ENCODE measurements at regions not wholly inside any gene's neighbourhood (a gene's known extent, or its start where the extent isn't known, plus 50 kb on each side); places are given as distances from the start of the nearest gene placed in this dataset.
"Not testable (repeated sequence)": the region's sequence is repeated elsewhere in the genome, so short reads cannot be mapped to it uniquely, and the experiment has no call there.

DNA sequence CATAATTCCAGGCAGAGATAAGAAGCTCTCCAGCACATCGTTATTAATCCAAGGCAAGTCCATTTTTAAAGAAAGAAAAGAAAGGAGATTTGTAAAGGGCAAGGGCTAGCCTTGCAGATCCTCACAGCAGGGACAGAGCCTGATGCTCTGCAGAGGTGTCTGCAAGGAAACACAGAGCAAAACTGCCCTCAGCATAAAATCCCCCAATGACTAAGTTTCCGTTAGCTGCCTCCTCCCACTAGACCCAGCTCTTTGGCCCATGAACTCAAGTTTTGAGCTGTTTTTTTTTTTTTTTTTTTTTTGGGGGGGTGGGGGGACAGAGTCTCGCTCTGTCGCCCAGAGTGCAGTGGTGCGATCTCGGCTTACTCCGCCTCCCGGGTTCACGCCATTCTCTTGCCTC, 300.7 kb downstream of the MTERF1 start:
- no peak for ATAC-seq
- intact Hi-C loops (cut with DNase I): no loop called here
- DNase-seq (ENCODE audit: low spot score): no peak

DNA sequence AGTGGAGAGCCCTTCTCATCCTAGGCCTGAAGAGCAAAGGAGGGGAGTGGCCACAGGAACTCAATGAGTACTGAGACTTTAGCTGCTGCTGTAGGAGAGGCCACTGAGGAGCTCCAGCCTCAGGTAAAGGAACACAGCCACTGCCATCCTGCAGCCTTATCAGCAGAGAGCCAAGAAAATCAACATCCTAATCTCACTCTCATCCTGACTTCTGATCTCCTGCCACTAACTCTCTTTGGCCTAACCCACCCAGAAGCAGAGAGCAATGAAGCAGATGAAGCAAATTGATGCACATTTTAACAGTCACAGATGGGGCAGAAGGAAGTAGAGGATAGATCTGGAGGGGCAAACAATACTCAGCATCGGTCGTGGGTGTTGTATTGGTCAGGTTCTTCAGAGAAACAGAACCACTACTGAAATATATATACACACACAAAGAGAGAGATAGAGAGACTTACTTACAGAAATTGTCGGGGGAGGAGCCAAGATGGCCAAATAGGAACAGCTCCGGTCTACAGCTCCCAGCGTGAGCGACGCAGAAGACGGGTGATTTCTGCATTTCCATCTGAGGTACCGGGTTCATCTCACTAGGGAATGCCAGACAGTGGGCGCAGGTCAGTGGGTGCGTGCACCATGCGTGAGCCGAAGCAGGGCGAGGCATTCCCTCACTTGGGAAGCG, 297.6 kb downstream of the MTERF1 start:
- intact Hi-C loops (cut with DNase I): no loop called here
- DNase-seq (ENCODE audit: low spot score): no peak
- no peak for ATAC-seq

DNA sequence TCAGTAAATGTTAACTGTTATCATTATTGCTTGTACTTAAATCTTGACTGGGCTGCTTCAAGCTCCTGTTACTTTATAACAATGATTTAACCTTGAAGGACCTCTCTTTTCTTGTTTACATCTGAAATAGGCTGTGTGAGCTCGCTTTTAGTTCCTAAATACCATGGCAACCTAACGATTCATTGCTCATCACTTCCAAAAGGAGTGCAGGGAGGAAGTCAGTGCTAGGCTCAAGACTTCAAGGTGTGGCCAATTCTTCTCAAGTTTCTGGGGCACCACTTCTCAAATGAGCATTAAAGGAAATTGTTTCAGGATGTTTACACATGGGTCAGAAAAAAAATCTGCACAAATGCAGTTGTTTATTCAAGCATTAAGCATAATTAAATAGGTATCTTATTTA, 284.2 kb downstream of the MTERF1 start:
- DNase-seq (ENCODE audit: low spot score) (no peak), ATAC-seq (no peak)
- intact Hi-C loops (cut with DNase I): no loop called here

DNA sequence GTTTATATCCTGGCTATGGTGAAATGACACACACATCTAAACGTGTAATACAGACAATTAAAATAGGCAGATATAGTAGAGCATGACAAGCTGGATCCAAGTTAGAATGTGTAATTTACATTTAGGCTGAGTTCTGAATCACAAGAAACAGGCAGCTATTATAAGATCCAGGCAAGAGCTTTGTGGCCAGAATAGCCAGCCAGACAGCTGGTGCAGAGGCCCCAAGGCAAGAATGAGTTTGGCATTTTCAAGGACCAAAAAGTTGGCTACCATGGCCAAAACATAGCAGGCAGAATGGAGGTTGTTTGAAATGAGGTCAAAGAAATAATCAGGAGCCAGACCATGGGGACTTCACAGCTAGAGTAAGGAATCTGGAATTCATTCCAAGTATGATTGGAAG, 281.7 kb downstream of the MTERF1 start:
- intact Hi-C loops (cut with DNase I): no loop called here
- ATAC-seq (no peak), DNase-seq (ENCODE audit: low spot score) (no peak)

DNA sequence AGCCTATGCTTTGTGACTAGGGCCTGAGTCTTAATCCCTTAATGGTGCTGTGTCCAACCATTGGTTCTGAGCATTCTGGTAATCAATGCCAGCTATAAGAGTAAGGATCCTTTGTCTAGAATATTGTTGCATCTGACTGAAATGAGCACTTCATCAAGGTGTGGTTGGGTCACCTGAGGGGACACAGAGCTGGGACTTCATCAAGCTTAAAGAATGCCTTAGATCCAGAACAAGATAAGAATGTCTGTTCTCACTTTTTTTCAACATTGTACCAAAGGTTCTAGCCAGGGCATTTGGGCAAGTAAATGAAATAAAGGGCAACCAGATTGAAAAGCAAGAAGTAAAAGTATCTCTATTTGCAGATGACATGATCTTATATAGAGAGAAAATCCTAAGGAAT, 280.4 kb downstream of the MTERF1 start:
- intact Hi-C loops (cut with DNase I): no loop called here
- ATAC-seq: no peak

DNA sequence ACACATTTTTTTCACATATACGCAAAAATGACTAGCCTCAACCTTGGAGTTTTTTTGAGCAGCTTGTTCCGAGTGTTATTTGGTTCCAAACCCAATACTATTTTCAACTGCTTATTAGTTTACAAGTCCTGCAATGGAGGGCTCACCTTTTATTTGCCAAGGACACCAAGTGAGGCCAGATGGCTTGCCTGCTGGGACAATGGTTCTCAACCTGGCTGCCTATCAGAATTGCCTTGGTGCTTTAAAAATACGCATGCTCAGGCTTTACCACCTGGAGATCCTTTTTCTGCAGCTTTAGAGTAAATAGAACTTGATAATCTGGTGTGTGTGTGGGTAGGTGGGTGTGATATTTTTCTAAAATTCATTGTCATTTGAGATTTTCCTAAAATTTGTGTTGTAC, 276.8 kb downstream of the MTERF1 start:
- ATAC-seq (no peak), DNase-seq (ENCODE audit: low spot score) (no peak)
- intact Hi-C loops (cut with DNase I): no loop called here

More for the DNA sequence above, 280.4 kb downstream of the MTERF1 start:
- no peak for DNase-seq (ENCODE audit: low spot score)

DNA sequence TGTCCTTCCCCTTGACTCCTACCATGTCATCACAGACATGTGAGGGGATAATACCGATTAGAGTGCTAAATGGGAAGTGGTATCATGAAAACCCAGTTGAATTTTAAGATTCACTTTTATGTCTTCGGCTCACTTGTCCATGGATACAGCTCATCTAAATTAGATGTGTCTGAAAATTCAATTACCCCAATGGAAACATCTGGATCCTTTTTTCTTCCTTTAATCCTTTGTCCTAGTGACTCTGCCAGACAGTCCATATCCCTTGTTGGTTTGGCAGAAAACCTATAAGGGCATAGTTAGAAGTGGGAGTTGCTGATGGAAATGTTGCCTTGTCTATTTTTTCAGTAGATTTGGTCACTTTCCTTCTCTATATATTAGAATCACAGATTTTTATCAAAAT, 271.9 kb downstream of the MTERF1 start:
- intact Hi-C loops (cut with DNase I): no loop called here
- DNase-seq (ENCODE audit: low spot score) (no peak), ATAC-seq (no peak)

DNA sequence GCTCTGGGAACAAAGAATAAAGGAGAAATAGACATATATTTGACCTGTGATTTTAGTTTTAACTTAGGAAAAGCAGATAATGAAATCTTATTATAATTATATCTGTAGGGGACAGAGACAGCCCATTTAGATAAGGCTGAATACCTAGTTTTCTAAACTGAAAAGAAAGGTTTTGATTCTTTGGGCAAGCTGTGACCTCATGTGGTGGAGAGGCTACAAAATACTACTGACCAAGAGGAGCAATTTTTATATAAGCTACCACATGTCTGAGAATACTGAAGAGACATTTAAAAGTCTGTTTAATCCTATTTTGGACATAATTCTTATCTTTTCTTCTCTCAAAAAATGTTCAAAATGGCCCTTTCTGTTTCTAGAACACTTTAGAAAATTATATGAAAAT, 271.0 kb downstream of the MTERF1 start:
- intact Hi-C loops (cut with DNase I): no loop called here

DNA sequence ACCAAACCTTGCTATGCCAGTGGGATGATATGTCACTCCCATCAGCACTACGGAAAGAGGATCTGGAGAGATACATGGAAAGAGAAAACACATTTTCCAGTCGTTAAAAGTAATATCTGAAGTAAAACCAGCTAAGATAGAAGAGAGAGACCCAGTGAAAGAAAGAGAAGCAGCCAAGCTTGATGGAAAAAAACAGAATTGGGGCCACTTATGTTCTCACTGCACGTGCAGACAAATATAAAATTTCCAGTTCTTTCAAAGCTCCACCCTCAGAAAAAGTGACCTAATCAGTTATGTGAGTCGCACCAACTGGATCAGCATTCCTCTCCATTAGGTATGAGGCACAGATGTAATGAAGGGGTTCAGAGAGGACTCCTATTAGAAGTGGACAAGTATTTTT, 266.1 kb downstream of the MTERF1 start:
- intact Hi-C loops (cut with DNase I): no loop called here
- no peak for DNase-seq (ENCODE audit: low spot score)
- ATAC-seq: no peak

More for the DNA sequence above, 271.0 kb downstream of the MTERF1 start:
- ATAC-seq: peak; percentile 74
- DNase-seq (ENCODE audit: low spot score): no peak

DNA sequence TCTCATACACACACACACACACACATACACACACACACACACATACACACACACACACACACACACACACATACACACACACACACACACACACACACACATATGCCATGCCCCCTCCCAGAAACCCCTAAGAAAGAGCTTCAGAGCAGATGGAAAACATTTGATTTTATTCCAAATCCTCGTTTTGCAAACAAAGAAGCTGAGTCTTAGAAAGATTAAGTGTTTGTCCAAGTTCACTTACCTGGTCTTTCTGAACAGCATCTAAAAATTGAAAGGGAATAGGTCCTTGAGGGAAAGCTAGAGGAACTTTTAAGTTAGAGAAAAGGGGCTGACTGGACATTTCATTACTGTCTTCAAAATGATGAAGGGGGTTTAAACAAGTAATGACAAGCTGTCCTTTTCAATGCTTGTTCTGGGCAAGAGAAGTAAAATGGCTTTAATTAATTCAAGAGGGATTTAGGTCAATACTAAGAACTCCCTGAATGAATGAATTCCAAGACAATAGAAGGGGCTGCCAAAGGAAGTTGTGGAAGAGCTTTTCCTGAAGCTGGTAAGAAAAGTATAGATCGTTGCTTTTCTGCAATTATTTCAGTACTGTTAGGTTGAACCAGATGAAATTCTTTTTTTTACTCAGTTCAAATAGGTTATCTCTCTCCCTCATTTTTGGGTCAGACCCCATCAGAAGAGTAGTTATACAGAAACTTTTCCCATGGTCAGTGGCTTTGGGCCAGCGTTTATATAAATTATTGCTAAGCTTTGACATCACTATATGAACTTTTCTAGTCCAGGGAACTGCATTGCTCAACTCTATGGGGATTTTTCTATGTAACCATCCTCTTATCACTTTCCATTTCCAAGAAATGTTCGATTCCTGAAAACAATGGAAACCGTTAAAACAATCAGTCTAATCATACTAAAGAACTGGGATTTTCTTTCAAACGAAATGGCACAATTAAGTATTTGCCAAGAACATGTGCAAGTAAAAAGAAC, 261.4 kb downstream of the MTERF1 start:
- ATAC-seq (no peak), DNase-seq (ENCODE audit: low spot score) (no peak)
- intact Hi-C loops (cut with DNase I): no loop called here

DNA sequence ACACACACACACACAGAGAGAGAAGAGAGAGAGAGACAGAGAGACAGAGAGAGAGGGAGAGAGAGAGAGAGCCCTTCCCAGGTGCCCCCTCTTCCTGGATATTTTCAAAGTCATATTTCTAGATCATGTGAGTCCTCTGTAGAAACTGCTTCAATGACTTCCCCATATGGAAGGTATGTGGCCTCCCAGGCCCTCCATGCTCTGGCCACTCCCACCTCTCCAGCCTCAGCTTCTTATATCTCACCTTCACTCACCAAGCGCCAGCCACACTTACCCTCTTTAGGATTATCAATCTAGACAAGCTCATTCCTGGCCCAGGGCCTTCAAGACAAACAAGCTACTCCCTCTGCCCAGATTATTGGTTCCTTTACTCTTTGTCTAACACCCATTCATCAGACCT, 259.7 kb downstream of the MTERF1 start:
- intact Hi-C loops (cut with DNase I): no loop called here
- DNase-seq (ENCODE audit: low spot score): no peak
- ATAC-seq: no peak

DNA sequence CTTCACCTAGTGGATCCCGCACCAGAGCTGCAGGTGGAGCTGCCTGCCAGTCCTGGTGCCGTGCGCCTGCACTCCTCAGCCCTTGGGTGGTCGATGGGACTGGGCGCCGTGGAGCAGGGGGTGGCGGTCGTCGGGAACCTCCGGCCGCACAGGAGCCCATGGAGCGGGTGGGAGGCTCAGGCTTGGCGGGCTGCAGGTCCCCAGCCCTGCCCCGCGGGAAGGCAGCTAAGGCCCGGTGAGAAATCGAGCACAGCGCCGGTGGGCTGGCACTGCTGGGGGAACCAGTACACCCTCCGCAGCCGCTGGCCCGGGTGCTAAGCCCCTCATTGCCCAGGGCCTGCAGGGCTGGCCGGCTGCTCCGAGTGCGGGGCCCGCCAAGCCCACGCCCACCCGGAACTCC, 253.2 kb downstream of the MTERF1 start:
- DNase-seq (ENCODE audit: low spot score); intact Hi-C loops (cut with DNase I); ATAC-seq: not testable (repeated sequence)

DNA sequence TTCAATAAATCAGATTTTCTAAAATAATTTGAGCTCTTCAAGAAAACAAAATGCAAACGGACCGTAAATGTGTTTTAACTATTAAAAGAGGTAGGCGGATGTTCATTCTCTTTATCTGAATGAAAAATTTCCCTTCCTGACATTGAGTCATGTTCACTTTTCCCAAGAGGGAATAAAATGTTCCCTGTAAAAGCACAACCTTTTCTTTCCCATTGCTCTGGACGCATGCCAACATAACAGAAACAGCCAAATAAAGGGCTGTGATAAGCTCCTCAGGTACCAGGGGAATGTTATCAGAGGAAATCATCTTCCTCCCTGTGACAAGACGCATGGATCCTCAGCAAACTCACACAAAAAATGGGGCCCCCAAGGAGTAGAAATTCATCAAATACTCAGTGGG, 251.8 kb downstream of the MTERF1 start:
- ATAC-seq (no peak), DNase-seq (ENCODE audit: low spot score) (no peak)
- intact Hi-C loops (cut with DNase I): no loop called here

DNA sequence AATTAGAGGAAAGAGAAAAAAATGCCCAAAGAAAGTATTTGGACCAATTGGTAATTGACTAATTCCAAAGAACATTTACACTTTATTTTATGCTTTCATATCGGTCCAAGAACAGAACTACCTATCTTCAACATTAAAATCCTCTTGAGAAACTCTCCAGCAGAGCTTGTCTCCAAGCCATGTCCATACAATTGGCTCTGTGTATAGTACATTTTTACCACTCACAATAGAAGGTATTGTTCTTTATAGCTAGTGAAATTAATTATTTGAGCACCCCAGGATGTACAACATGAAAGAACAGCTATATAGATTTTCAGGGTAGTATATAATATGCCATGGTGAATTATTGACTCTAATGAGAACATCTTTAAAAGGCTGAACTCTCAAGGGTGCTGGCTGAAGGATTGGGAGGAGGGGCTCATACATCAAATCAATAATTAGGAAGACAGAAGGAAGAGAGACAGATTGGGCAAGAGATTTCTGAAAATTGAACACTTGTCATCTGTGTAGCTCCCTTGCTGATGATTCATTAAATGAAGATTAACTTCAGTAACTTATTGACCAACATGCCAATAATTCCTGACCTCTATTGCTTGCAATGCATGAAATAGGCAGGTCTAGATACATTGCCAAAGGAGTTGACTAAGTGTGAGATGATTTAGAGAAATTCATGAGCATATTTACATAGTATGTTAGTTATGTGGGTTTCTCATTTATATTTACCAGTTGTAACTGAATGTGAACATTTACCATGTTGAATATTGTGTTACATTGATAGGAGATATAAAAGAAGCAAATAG, 249.7 kb downstream of the MTERF1 start:
- intact Hi-C loops (cut with DNase I): no loop called here
- no peak for DNase-seq (ENCODE audit: low spot score)
- ATAC-seq: no peak

DNA sequence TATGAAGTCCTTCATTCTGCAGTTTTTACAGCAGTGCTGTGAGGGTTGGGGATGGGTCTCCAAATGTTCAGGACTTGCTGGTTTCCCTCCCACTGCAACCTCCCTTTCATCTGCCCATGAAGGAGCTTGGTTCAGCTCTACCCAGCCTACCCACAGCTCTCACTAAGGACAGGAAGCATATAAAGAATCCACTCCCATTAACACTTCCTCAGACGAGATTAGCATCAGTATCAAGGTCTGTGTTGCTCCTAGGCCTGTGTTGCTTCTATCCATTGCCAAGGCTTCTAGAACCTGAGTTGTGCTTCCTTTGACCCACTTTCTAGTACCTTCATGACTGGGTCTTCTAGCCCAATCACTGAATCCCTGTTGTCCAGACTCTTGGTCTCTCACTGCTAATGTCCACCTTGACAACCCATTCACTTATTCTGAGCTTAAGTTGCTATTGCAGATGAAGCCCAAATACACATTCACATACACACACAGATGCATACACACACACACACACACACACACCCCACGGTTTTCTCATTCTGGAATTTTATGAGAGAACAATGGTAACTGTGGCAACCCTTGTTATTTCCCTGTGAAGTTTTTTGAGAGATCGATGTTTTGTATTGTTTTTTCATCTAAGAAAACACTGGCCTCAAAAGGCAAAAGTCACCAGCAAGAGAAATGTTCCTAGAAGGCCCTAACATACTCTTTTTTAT, 248.1 kb downstream of the MTERF1 start:
- intact Hi-C loops (cut with DNase I): no loop called here
- no peak for ATAC-seq
- DNase-seq (ENCODE audit: low spot score): no peak

DNA sequence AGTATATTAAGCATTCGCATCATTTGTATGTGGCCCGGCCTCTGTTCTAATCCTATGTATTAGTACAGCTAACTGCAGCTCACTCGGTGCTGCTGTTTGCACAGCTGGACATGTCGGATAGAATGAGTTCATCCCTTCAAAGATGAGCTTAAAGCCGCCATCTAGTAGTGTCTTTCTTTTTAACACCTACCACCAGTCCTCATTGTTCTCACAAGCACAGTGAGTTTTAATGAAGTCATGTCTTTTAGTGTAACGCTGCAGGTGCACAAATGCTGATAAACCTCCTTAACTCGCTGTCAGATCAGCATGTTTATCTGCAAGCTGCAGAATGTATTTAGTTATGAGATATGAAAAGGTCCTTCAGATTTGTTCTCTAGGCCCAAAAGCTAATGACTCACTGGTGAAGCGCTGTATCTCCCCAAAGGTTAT, 247.5 kb downstream of the MTERF1 start:
- intact Hi-C loops (cut with DNase I): no loop called here
- ATAC-seq (no peak), DNase-seq (ENCODE audit: low spot score) (no peak)

DNA sequence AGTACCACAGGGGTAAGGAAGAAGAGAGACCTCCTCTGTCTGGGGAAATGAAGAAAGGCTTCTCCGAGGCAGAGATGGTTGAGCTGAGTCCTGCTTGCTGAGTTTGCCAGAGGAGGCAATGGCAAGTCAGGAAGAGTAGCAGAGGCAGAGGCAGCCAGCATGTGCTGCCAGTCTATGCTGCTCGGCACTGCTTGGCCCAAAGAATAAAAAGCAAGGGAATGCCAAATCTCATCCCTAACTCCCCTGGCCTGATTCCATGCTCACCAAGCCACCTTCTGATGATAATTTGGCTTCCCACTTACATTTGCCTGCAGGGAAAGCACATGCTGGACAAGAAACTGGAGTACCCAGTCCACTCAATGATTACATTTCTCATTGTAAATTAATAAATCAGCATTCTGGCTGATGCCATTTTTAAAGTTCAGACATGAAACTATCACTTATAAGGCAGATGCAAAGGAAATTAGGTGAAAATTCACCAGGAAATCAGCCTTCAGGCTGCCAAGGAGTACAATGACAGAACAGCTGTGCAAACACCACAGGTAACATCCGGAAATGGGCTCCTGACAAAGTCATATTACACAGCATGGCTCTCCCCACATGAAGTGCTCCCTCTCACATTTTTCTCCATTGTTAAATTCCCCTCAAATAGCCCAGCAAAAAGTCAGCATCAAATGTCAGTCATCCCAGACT, 245.9 kb downstream of the MTERF1 start:
- no peak for ATAC-seq
- intact Hi-C loops (cut with DNase I): no loop called here
- no peak for DNase-seq (ENCODE audit: low spot score)

DNA sequence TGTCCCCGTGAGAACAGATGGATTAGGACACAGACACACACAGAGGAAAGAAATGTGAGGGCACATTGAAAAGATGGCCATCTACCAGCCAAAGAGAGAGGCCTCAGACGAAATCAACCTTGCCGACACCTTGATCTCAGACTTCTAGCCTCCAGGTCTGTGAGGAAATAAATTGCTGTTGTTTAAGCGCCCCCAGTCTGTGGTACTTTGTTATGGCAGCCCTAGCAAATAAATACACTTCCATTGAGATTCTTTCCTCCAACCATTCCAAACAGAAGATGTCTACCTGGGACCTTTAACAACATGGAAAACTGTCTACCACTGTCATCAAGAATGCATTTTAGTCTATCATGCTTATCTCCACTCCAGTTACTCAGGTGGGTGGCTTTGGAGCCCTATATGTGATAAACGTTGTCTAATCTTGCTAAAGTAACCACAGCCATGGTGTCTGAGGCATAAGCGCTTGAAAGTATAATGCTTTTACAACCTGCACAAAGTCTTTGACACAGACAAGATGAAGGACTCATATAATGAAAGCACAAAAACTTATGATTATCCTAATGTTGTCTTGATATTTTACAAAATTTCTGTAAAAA, 244.3 kb downstream of the MTERF1 start:
- DNase-seq (ENCODE audit: low spot score): no peak
- intact Hi-C loops (cut with DNase I): no loop called here
- ATAC-seq: no peak
